Eye (tissue), 1 donor: ENCODE measurements at regions not wholly inside any gene's neighbourhood (a gene's known extent, or its start where the extent isn't known, plus 50 kb on each side); places are given as distances from the start of the nearest gene placed in this dataset.
"Not testable (repeated sequence)": the region's sequence is repeated elsewhere in the genome, so short reads cannot be mapped to it uniquely, and the experiment has no call there.

Experiments used
- DNase-seq: peaks from one replicate; pipeline ENCODE4 v3.0.0-alpha.2; 2015

- no peak for DNase-seq
These were observed 288.6 kb downstream of the NDUFA10 start for GRCh38 chr2:239736358-239737143.

GRCh38 chr2:239735829-239736357 lies 289.2 kb downstream of the NDUFA10 start:
- DNase-seq, result no peak

- peak; percentile 90 for DNase-seq
These were observed 289.9 kb downstream of the NDUFA10 start for GRCh38 chr2:239735131-239735828.

GRCh38 chr2:239734436-239735005 lies 290.6 kb downstream of the NDUFA10 start:
- DNase-seq, result no peak

- no peak for DNase-seq
These were observed 292.5 kb downstream of the NDUFA10 start for GRCh38 chr2:239732666-239733010.

- DNase-seq, result no peak
These were observed 293.0 kb downstream of the NDUFA10 start for GRCh38 chr2:239731998-239732665.

GRCh38 chr2:239731422-239731821 lies 293.7 kb downstream of the NDUFA10 start:
- no peak for DNase-seq

GRCh38 chr2:239730897-239731296 lies 294.2 kb downstream of the NDUFA10 start:
- DNase-seq, result no peak

- not testable (repeated sequence) for DNase-seq
These were observed 294.6 kb downstream of the NDUFA10 start for GRCh38 chr2:239730567-239730882.

GRCh38 chr2:239729681-239730566 lies 295.2 kb downstream of the NDUFA10 start:
- DNase-seq, result no peak

GRCh38 chr2:239729151-239729550 lies 296.0 kb downstream of the NDUFA10 start:
- no peak for DNase-seq

- no peak for DNase-seq
These were observed 296.4 kb downstream of the NDUFA10 start for GRCh38 chr2:239728751-239729150.

GRCh38 chr2:239727776-239728600 lies 297.2 kb downstream of the NDUFA10 start:
- DNase-seq, result peak; percentile 66

- no peak for DNase-seq
These were observed 297.9 kb downstream of the NDUFA10 start for GRCh38 chr2:239727182-239727775.

GRCh38 chr2:239726631-239727181 lies 298.4 kb downstream of the NDUFA10 start:
- DNase-seq, result no peak

GRCh38 chr2:239726091-239726591 lies 299.0 kb downstream of the NDUFA10 start:
- DNase-seq, result no peak

GRCh38 chr2:239725551-239725890 lies 299.6 kb downstream of the NDUFA10 start:
- DNase-seq, result no peak

- DNase-seq, result no peak
These were observed 300.1 kb downstream of the NDUFA10 start for GRCh38 chr2:239724851-239725550.

- DNase-seq, result no peak
These were observed 300.8 kb downstream of the NDUFA10 start for GRCh38 chr2:239724194-239724849.
